Keratinocyte (primary cell): ENCODE measurements at regions not wholly inside any gene's neighbourhood (a gene's known extent, or its start where the extent isn't known, plus 50 kb on each side); places are given as distances from the start of the nearest gene placed in this dataset.

Experiments used
- CTCF ChIP-seq, 3 experiments: IDR thresholded peaks in 1 of 3; conservative IDR thresholded peaks in 1 of 3; optimal IDR thresholded peaks in 1 of 3; 2 replicates in 2 of 3; 3 replicates in 1 of 3; pipeline versions ENCODE3 to v1.5.1; 2011; ENCODE audit warnings: low read length in 3 of 3, mild to moderate bottlenecking in 3 of 3, moderate library complexity in 2 of 3, control low read depth in 1 of 3, inconsistent platforms in 1 of 3; ENCODE audit not compliant: insufficient read depth in 2 of 3; ENCODE audit errors: extremely low read depth in 1 of 3
- EZH2 ChIP-seq: IDR thresholded peaks from one replicate; pipeline ENCODE4 v1.6.1; 2012; ENCODE audit warnings: inconsistent platforms, mild to moderate bottlenecking, low read length, moderate library complexity

- TF ChIP-seq CTCF (optimal IDR thresholded peaks at IDR 0.05 in 1 of 3, IDR thresholded peaks at IDR 0.05 in 1 of 3, conservative IDR thresholded peaks at IDR 0.05 in 1 of 3; ENCODE audit: extremely low read depth in 1 of 3, insufficient read depth in 2 of 3, low read length in 3 of 3) (no peak), EZH2 (no peak)
These were observed 1220.9 kb downstream of the PCDH9 start for GRCh38 chr13:66009241-66009640.
